ENCODE measurements at regions not wholly inside any gene's neighbourhood (a gene's known extent, or its start where the extent isn't known, plus 50 kb on each side); places are given as distances from the start of the nearest gene placed in this dataset.

GRCh38 chr13:90405301-90405700 is 942.2 kb upstream of the MIR17HG start:
- no peak overlapping the region for H2BK20ac ChIP-seq (ENCODE audit: low read depth, low read length)
- no peaks in the 10 kb centered on the region for H4K20me1 ChIP-seq (ENCODE audit: insufficient read depth, low read length)
- H2BK120ac ChIP-seq (ENCODE audit: low read depth, low read length), result no peak overlapping the region
- H2BK5ac ChIP-seq (ENCODE audit: low read depth, low read length, poor library complexity, severe bottlenecking), result no peak overlapping the region
- no peaks in the 10 kb centered on the region for H3K27me3 ChIP-seq (ENCODE audit: control insufficient read depth, insufficient read depth, low read length)
- H3K36me3 ChIP-seq (ENCODE audit: control insufficient read depth, insufficient read depth, low read length), result no peaks in the 10 kb centered on the region
- ChIA-PET CTCF (no interaction called here), POLR2A (ENCODE audit: unreplicated experiment) (no interaction called here)
- H4K91ac ChIP-seq (ENCODE audit: insufficient read depth, low read depth, low read length), result no peak overlapping the region
- no peaks in the 10 kb centered on the region for H3K9me3 ChIP-seq (ENCODE audit: control insufficient read depth, insufficient read depth, low read length)
- H3K27ac ChIP-seq (ENCODE audit: insufficient read depth, low read length), result no peak overlapping the region
- no peak overlapping the region for H3K4me3 ChIP-seq (ENCODE audit: insufficient read depth, low read depth, low read length)
- no peak overlapping the region for H4K5ac ChIP-seq (ENCODE audit: low read depth, low read length)
- no peak overlapping the region for H2AFZ ChIP-seq (replicated peaks; ENCODE audit: low read length, poor library complexity)
- no peak overlapping the region for H3K23ac ChIP-seq (ENCODE audit: low read depth, low read length)
- H3K4me2 ChIP-seq (ENCODE audit: low read depth, low read length), result no peak overlapping the region
- H3K4me1 ChIP-seq (ENCODE audit: control insufficient read depth, insufficient read depth, low read length), result no peaks in the 10 kb centered on the region
- intact Hi-C loops (cut with micrococcal nuclease), result no loop called here
- in situ Hi-C loops (cut with MboI; ENCODE audit: low sequenced_read_pairs), result no loop called here
- dilution Hi-C loops (cut with HindIII; ENCODE audit: low sequenced_read_pairs, unreplicated experiment), result no loop called here
- H3K14ac ChIP-seq (replicated peaks; ENCODE audit: low read depth, low read length), result no peak overlapping the region
- no peak overlapping the region for H2BK15ac ChIP-seq (ENCODE audit: low read depth, low read length)
- DNase-seq, result no peak
- no peak overlapping the region for H4K8ac ChIP-seq (ENCODE audit: low read depth in 2 of 2, low read length in 2 of 2)
- no TSS peak for BruUV-seq (replicated peaks)
- no peak overlapping the region for H3K4ac ChIP-seq (ENCODE audit: low read depth, low read length)
- no peak overlapping the region for H3K56ac ChIP-seq (ENCODE audit: extremely low read depth, insufficient read depth, low read length)
- no peak overlapping the region for H2AK5ac ChIP-seq (ENCODE audit: low read depth, low read length)
- no peak overlapping the region for H3K9ac ChIP-seq (ENCODE audit: low read depth, low read length)
- WGBS, 2 experiments (ENCODE audit: extremely low coverage in 2 of 2, insufficient read length in 1 of 2), result no CpG with 5 or more reads among the region's 1 CpG
- no peak for ATAC-seq (ENCODE audit: low read depth)
- H3K79me1 ChIP-seq (ENCODE audit: low read depth in 1 of 2, low read length in 2 of 2), result no peaks in the 10 kb centered on the region
- no peak overlapping the region for H2AK9ac ChIP-seq (replicated peaks; ENCODE audit: low read depth, low read length, poor library complexity)
- no peak overlapping the region for H3K18ac ChIP-seq (ENCODE audit: low read depth, low read length)
- TF ChIP-seq FOS (IDR thresholded peaks at IDR 0.05; ENCODE audit: low read depth, low read length) (no peak), MAFK (IDR thresholded peaks at IDR 0.05; ENCODE audit: low read depth, low read length) (no peak), RAD21 (IDR thresholded peaks at IDR 0.05; ENCODE audit: low read length) (no peak), RFX5 (IDR thresholded peaks at IDR 0.05; ENCODE audit: low read depth, low read length) (no peak), CHD1 (IDR thresholded peaks at IDR 0.05; ENCODE audit: low read depth, low read length) (no peak), POLR2A (IDR thresholded peaks at IDR 0.05; ENCODE audit: low read depth, low read length) (no peak), MAZ (IDR thresholded peaks at IDR 0.05; ENCODE audit: borderline replicate concordance, low read depth, low read length) (no peak), RCOR1 (IDR thresholded peaks at IDR 0.05; ENCODE audit: insufficient replicate concordance, low read length) (no peak), SMC3 (IDR thresholded peaks at IDR 0.05; ENCODE audit: low read depth, low read length) (no peak), BHLHE40 (IDR thresholded peaks at IDR 0.05; ENCODE audit: low read depth, low read length) (no peak), MXI1 (IDR thresholded peaks at IDR 0.05; ENCODE audit: borderline replicate concordance, low read depth, low read length) (no peak), USF2 (IDR thresholded peaks at IDR 0.05; ENCODE audit: low read depth, low read length) (no peak), CEBPB (IDR thresholded peaks at IDR 0.05; ENCODE audit: low read depth, low read length) (no peak), NFE2L2 (IDR thresholded peaks at IDR 0.05; ENCODE audit: low read depth, low read length) (no peak)
- TF ChIP-seq, protein P1, sequence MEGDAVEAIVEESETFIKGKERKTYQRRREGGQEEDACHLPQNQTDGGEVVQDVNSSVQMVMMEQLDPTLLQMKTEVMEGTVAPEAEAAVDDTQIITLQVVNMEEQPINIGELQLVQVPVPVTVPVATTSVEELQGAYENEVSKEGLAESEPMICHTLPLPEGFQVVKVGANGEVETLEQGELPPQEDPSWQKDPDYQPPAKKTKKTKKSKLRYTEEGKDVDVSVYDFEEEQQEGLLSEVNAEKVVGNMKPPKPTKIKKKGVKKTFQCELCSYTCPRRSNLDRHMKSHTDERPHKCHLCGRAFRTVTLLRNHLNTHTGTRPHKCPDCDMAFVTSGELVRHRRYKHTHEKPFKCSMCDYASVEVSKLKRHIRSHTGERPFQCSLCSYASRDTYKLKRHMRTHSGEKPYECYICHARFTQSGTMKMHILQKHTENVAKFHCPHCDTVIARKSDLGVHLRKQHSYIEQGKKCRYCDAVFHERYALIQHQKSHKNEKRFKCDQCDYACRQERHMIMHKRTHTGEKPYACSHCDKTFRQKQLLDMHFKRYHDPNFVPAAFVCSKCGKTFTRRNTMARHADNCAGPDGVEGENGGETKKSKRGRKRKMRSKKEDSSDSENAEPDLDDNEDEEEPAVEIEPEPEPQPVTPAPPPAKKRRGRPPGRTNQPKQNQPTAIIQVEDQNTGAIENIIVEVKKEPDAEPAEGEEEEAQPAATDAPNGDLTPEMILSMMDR (conservative IDR thresholded peaks at IDR 0.05; ENCODE audit: low read depth, low read length), result no peak
- TF ChIP-seq, protein P2, sequence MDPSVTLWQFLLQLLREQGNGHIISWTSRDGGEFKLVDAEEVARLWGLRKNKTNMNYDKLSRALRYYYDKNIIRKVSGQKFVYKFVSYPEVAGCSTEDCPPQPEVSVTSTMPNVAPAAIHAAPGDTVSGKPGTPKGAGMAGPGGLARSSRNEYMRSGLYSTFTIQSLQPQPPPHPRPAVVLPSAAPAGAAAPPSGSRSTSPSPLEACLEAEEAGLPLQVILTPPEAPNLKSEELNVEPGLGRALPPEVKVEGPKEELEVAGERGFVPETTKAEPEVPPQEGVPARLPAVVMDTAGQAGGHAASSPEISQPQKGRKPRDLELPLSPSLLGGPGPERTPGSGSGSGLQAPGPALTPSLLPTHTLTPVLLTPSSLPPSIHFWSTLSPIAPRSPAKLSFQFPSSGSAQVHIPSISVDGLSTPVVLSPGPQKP (IDR thresholded peaks at IDR 0.05; ENCODE audit: borderline replicate concordance, low read depth, low read length), result no peak
- no peaks in the 10 kb centered on the region for H3K9me1 ChIP-seq (ENCODE audit: insufficient read depth, low read length)

All from IMR-90 (cell line).